Mesodermal cell (in vitro differentiated cells): ENCODE measurements at regions not wholly inside any gene's neighbourhood (a gene's known extent, or its start where the extent isn't known, plus 50 kb on each side); places are given as distances from the start of the nearest gene placed in this dataset.
"Not testable (repeated sequence)": the region's sequence is repeated elsewhere in the genome, so short reads cannot be mapped to it uniquely, and the experiment has no call there.

ENCODE experiments used
- H3K27ac ChIP-seq: 2 replicates; pipeline ENCODE4 v1.7.0; 2013; ENCODE audit warnings: mild to moderate bottlenecking, low read depth, low read length, moderate library complexity; ENCODE audit not compliant: severe bottlenecking
- H3K36me3 ChIP-seq: 2 replicates; pipeline ENCODE4 v1.7.1; 2013; ENCODE audit warnings: mild to moderate bottlenecking, low read length, moderate library complexity; ENCODE audit not compliant: control insufficient read depth, insufficient read depth
- H3K4me1 ChIP-seq: one replicate; pipeline ENCODE4 v1.7.1; 2013; ENCODE audit warnings: mild to moderate bottlenecking, low read length; ENCODE audit not compliant: insufficient read depth, control insufficient read depth, poor library complexity, severe bottlenecking
- H3K4me3 ChIP-seq: 2 replicates; pipeline ENCODE4 v1.7.0; 2013; ENCODE audit warnings: low read length, control low read depth, mild to moderate bottlenecking; ENCODE audit not compliant: insufficient read depth, poor library complexity, severe bottlenecking; ENCODE audit errors: extremely low read depth
- H3K9me3 ChIP-seq: 2 replicates; pipeline ENCODE4 v1.7.1; 2013; ENCODE audit warnings: mild to moderate bottlenecking, low read length, moderate library complexity; ENCODE audit not compliant: control insufficient read depth
- WGBS, 2 experiments: methylation state at CpG; one replicate each; pipeline ENCODE4 v1.1.5; 2013; ENCODE audit warnings: missing lambda C conversion rate in 2 of 2; ENCODE audit not compliant: insufficient coverage in 2 of 2; 5-methylcytosine and 5-hydroxymethylcytosine counted together

- Histone ChIP-seq H3K4me1 (no peaks in the 10 kb centered on the region), H3K27ac (no peak overlapping the region), H3K4me3 (no peak overlapping the region), H3K36me3 (no peaks in the 10 kb centered on the region), H3K9me3 (no peaks in the 10 kb centered on the region)
- 81 to 86% methylated on average over 2 to 4 of the region's 6 CpGs for WGBS, 2 experiments
Measured at GRCh38 chr10:2326411-2326810, 589.1 kb upstream of the ADARB2 start.

GRCh38 chr10:2315045-2315485, 577.7 kb upstream of the ADARB2 start:
- not testable (repeated sequence) for H3K9me3 ChIP-seq, H3K4me3 ChIP-seq, H3K4me1 ChIP-seq, H3K36me3 ChIP-seq, H3K27ac ChIP-seq
- 86 to 95% methylated on average over 13 to 20 of the region's 32 CpGs for WGBS, 2 experiments

- Histone ChIP-seq H3K4me3 (no peak overlapping the region), H3K9me3 (no peaks in the 10 kb centered on the region), H3K36me3 (no peaks in the 10 kb centered on the region), H3K4me1 (no peaks in the 10 kb centered on the region), H3K27ac (no peak overlapping the region)
- WGBS, 2 experiments: 86% methylated on average over 1 of the region's 1 CpG; no CpG with 5 or more reads in 1 of the 2 experiments
Measured at GRCh38 chr10:2306081-2306480, 568.8 kb upstream of the ADARB2 start.

- Histone ChIP-seq H3K27ac (no peak overlapping the region), H3K4me1 (no peaks in the 10 kb centered on the region), H3K9me3 (no peaks in the 10 kb centered on the region), H3K4me3 (no peak overlapping the region), H3K36me3 (no peaks in the 10 kb centered on the region)
- WGBS, 2 experiments: 67 to 75% methylated on average over 2 of the region's 2 CpGs
Measured at GRCh38 chr10:2303169-2303568, 565.8 kb upstream of the ADARB2 start.

DNA sequence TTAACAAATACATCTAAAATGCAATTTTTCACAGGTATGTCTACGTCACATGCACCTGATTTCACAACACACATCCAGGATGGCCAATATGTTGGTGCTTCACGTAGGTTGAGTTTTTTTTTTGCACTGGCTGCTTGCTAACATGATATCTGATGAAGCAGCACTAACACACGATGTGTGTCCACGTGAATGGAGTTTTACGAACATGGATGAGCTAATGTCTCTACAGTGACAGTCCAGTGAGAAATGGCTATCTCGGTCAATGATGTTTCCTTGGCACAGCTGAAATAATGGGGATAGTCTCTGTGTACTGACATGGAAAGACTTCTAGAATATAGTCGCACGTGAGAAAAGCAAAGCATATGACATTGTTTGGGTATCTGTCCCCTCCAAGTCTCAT, 563.9 kb upstream of the ADARB2 start:
- Histone ChIP-seq H3K36me3 (no peaks in the 10 kb centered on the region), H3K4me1 (no peaks in the 10 kb centered on the region), H3K27ac (no peak overlapping the region), H3K4me3 (no peak overlapping the region), H3K9me3 (no peaks in the 10 kb centered on the region)
- WGBS, 2 experiments: 94 to 95% methylated on average over 6 to 7 of the region's 8 CpGs

DNA sequence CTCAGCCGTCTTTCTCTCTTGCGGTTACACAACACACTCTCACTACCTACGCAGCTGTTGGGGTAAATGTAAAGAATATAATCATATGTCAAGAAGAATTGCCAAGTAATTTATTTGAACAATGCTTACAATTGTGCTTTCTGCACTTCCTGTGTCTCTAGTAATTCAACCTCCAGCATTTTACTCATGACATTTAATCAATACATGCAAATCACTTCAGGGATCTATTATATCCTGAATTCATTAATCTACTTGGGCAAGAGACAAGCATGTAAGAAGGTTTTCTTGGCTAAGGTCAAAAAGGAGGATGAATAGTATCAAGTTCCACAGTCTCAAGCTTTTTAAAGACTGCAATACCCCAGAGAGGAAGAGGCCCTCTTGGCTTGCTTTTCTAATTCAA, 562.9 kb upstream of the ADARB2 start:
- Histone ChIP-seq H3K9me3 (no peaks in the 10 kb centered on the region), H3K36me3 (no peaks in the 10 kb centered on the region), H3K4me1 (no peaks in the 10 kb centered on the region), H3K27ac (no peak overlapping the region), H3K4me3 (no peak overlapping the region)
- WGBS, 2 experiments: no CpG with 5 or more reads among the region's 3 CpGs

- Histone ChIP-seq H3K4me3 (no peak overlapping the region), H3K4me1 (no peaks in the 10 kb centered on the region), H3K36me3 (no peaks in the 10 kb centered on the region), H3K9me3 (no peaks in the 10 kb centered on the region), H3K27ac (no peak overlapping the region)
- WGBS, 2 experiments: 90 to 100% methylated on average over 4 of the region's 6 CpGs
Measured at GRCh38 chr10:2296179-2296891, 559.0 kb upstream of the ADARB2 start.

DNA sequence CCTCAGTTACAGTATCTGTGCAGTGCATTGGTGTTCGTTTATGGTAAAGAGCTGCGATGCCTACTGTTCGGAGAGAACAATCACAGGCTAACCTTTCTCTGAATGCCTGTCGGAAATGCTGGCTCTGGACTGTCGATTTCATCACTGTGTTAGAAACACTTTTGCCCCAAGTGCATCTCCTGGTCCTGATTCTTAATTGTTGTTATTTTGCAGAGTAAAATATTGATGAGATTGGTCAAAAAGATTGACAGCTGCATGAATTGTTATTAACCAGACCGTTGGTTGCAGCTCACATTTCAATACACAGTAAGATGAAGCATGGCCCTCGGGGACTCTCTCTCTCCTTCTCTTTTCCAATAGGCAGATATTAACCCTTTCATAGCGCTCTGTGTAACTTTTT, 557.4 kb upstream of the ADARB2 start:
- H3K36me3 ChIP-seq: no peaks in the 10 kb centered on the region
- H3K4me3 ChIP-seq: no peak overlapping the region
- no peaks in the 10 kb centered on the region for H3K4me1 ChIP-seq
- H3K27ac ChIP-seq: no peak overlapping the region
- H3K9me3 ChIP-seq: no peaks in the 10 kb centered on the region
- WGBS, 2 experiments: 70 to 77% methylated on average over 8 of the region's 8 CpGs

DNA sequence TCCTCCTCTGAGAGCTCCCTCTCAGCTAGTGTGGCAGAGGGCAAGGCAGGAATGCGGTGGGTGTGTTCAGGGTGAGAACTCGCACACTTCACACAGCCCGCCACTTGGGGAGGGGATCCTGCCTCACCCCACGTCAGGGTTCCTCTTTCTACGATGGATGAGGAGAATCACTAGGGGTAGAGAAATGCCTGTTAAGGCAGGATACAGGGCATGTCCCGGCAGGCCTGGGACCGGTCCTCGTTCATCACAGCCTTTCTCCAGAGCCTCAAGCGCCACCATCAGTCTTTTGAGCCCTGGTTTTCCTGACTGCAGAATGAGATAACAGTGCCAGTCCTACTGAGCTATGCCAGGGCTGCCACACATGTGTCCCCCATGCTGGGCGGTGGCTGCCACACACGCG, 546.7 kb upstream of the ADARB2 start:
- no peaks in the 10 kb centered on the region for H3K36me3 ChIP-seq
- H3K9me3 ChIP-seq: no peaks in the 10 kb centered on the region
- 71 to 78% methylated on average over 4 to 9 of the region's 12 CpGs for WGBS, 2 experiments
- no peaks in the 10 kb centered on the region for H3K4me1 ChIP-seq
- H3K27ac ChIP-seq: no peak overlapping the region
- H3K4me3 ChIP-seq: no peak overlapping the region

GRCh38 chr10:2282202-2282601, 544.9 kb upstream of the ADARB2 start:
- Histone ChIP-seq H3K36me3 (no peaks in the 10 kb centered on the region), H3K9me3 (no peaks in the 10 kb centered on the region), H3K4me3 (no peak overlapping the region), H3K4me1 (no peaks in the 10 kb centered on the region), H3K27ac (no peak overlapping the region)
- WGBS, 2 experiments: 57 to 80% methylated on average over 1 to 4 of the region's 7 CpGs

- no peaks in the 10 kb centered on the region for H3K36me3 ChIP-seq
- H3K9me3 ChIP-seq: no peaks in the 10 kb centered on the region
- WGBS, 2 experiments: 78 to 91% methylated on average over 3 to 4 of the region's 5 CpGs
- no peaks in the 10 kb centered on the region for H3K4me1 ChIP-seq
- H3K4me3 ChIP-seq: no peak overlapping the region
- no peak overlapping the region for H3K27ac ChIP-seq
Measured at GRCh38 chr10:2280713-2281300, 543.5 kb upstream of the ADARB2 start.
